ENCODE measurements at regions not wholly inside any gene's neighbourhood (a gene's known extent, or its start where the extent isn't known, plus 50 kb on each side); places are given as distances from the start of the nearest gene placed in this dataset.

DNA sequence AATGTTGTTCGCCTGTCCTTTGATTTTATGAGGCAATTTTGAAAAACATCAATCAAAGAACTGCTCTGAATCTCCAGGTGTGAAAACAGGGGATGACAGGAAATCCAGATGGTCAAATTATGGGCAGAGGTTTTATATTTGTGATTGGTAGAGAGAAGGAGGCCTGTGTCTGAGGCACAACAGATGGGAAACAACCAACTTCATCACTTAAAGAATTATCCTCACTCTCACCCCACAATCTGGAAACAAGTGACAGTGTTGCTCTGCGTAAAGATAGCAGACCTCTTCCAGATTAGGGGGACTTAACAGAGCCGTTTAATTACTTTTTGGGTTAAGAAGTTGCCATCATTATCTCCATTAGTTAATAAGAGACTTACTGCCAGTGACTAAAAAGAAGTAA is 64.1 kb upstream of the EGLN3 start:
- DNase-seq (ENCODE audit: low spot score), result no peak

GRCh38 chr14:34013721-34014060 is 62.8 kb upstream of the EGLN3 start:
- no peak for DNase-seq (ENCODE audit: low spot score)

- DNase-seq (ENCODE audit: low spot score), result no peak
Observed at GRCh38 chr14:34012978-34013720, 62.3 kb upstream of the EGLN3 start.

GRCh38 chr14:34012369-34012768 is 61.5 kb upstream of the EGLN3 start:
- no peak for DNase-seq (ENCODE audit: low spot score)

- no peak for DNase-seq (ENCODE audit: low spot score)
Observed at GRCh38 chr14:34009956-34010355, 59.1 kb upstream of the EGLN3 start.

- no peak for DNase-seq (ENCODE audit: low spot score)
Observed at GRCh38 chr14:34007902-34008301, 57.0 kb upstream of the EGLN3 start.

GRCh38 chr14:34005901-34006300 is 55.0 kb upstream of the EGLN3 start:
- DNase-seq (ENCODE audit: low spot score), result no peak

GRCh38 chr14:34004881-34005280 is 54.0 kb upstream of the EGLN3 start:
- DNase-seq (ENCODE audit: low spot score), result no peak

DNA sequence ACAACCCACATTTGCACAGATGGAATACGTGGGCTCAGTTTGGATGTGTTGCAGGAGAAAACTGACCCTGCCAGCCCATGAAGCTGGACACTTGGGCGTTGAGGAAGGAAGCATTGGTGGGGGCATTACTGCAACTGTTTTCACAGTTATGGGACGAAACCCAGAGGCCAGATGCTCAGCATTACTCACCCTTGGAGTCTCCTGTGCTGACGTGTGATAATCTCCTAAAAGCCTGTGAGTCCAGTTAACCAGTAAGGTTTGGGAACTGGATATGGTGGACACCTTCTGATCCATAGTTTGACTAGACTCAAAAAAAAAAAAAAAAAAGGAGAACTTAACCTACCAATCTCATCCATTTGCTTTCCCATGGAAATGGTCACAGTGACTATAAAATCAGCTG is 52.8 kb upstream of the EGLN3 start:
- DNase-seq (ENCODE audit: low spot score), result no peak

DNA sequence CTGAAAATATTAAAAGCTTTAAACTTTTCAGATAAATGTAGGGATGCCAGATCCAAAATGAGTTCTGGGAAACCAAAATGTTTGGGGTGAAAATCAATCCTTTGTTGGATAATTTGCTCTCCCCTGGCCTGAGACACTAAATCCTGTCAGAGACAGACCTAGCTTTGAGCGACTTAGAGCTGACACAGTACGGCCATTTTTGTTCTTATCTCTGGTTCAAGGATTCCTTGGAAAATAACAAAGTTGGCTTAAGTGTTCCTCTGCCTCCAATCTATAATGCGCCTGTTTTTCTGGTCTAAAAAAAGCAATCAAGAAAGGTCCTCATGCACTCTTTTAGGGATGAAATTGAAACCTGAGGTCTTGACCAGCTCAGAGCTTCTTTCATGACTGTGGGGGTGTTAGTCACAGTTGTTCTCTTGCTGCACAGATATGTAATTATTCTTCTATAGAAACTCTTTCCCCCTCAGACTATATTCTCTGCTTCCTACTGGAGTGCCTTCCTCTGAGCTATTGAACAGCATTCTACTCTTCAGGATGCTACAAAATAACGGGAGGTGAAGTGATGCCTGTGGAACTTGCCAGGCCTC is 52.3 kb upstream of the EGLN3 start:
- DNase-seq (ENCODE audit: low spot score), result no peak

Data from hepatic stellate cell (primary cell).